HCT116 (cell line): ENCODE measurements at regions not wholly inside any gene's neighbourhood (a gene's known extent, or its start where the extent isn't known, plus 50 kb on each side); places are given as distances from the start of the nearest gene placed in this dataset.
A peak's percentile ranks its signal among the peaks of the same experiment; 100 is the strongest.

Source experiments
- ATAC-seq: fragments of 200-7000 bp; cut with Tn5 transposase; 2 replicates; pipeline ENCODE4 v1.9.1; 2020; ENCODE audit warnings: mild to moderate bottlenecking, moderate library complexity
- BruUV-seq: library from RNA; stranded (reverse); fragments of 400-500 nt; replicated peaks from 2 replicates; lab custom pipeline; 2021; lab: Mats Ljungman, UMichigan
- CTCF ChIA-PET: fragments of 300-600 bp; sonication (Branson Sonifier 250); formaldehyde crosslinking; loops from one replicate; lab custom pipeline; 2021; ENCODE audit warnings: antibody characterized with exemption; lab: Charles Lee
- POLR2A ChIA-PET: fragments of 300-600, 350-600 bp; sonication (Branson Sonifier 250); formaldehyde crosslinking; loops from one replicate; lab custom pipeline; 2021; ENCODE audit warnings: antibody characterized with exemption; lab: Charles Lee
- RAD21 ChIA-PET, 2 experiments: fragments of 300-600 bp; sonication (Branson Sonifier 250); formaldehyde crosslinking; loops; one replicate each; lab custom pipeline; 2023; ENCODE audit warnings: low total read pairs in 2 of 2; ENCODE audit not compliant: uncharacterized antibody in 2 of 2, unreplicated experiment in 2 of 2, low non-redundant PET in 1 of 2; lab: Charles Lee
- DNase-seq: peaks from one replicate; pipeline ENCODE4 v3.0.0-alpha.2; 2010; ENCODE audit warnings: low read depth, low spot score
- H2AFZ ChIP-seq: fragments of 200-600 bp; shearing (Covaris generic), sonication (generic); 2 replicates; pipeline ENCODE4 v1.6.1; 2017; ENCODE audit warnings: low read depth, mixed run types, mixed read lengths, antibody characterized with exemption, low read length; ENCODE audit not compliant: poor library complexity, severe bottlenecking
- H3K27ac ChIP-seq: 2 replicates; pipeline ENCODE4 v1.5.1; 2012; ENCODE audit warnings: low read depth, low read length
- H3K27me3 ChIP-seq: fragments of 200-600 bp; sonication (generic); 2 replicates; pipeline ENCODE4 v1.6.1; 2016; ENCODE audit warnings: mixed run types, low read length, mixed read lengths; ENCODE audit not compliant: insufficient read depth
- H3K36me3 ChIP-seq, 2 experiments: fragments of 200-500 bp in 1 of 2; fragments of 200-600 bp in 1 of 2; sonication (Bioruptor generic) in 1 of 2; sonication (generic) in 1 of 2; 2 replicates each; pipeline versions ENCODE4 v1.5.1 to v1.6.1; 2014 to 2016; ENCODE audit warnings: low read length in 2 of 2, inconsistent platforms in 1 of 2, mixed read lengths in 1 of 2, mixed run types in 1 of 2; ENCODE audit not compliant: insufficient read depth in 2 of 2, control insufficient read depth in 1 of 2
- H3K4me1 ChIP-seq, 2 experiments: fragments of 200-600 bp in 1 of 2; sonication (generic) in 1 of 2; 2 replicates each; pipeline versions ENCODE4 v1.5.1 to v1.6.1; 2012 to 2017; ENCODE audit warnings: low read length in 2 of 2, inconsistent platforms in 1 of 2, mild to moderate bottlenecking in 1 of 2, mixed read lengths in 1 of 2, mixed run types in 1 of 2, moderate library complexity in 1 of 2; ENCODE audit not compliant: insufficient read depth in 2 of 2, control insufficient read depth in 1 of 2
- H3K4me2 ChIP-seq: fragments of 200-600 bp; sonication (generic); 2 replicates; pipeline ENCODE4 v1.6.1; 2017; ENCODE audit warnings: mixed run types, low read length, mixed read lengths
- H3K4me3 ChIP-seq, 2 experiments: fragments of 200-600 bp in 1 of 2; sonication (generic) in 1 of 2; replicated peaks in 1 of 2; 2 replicates each; pipeline ENCODE4 v1.5.1; 2011 to 2016; ENCODE audit warnings: low read length in 2 of 2, control low read depth in 1 of 2, low read depth in 1 of 2, mild to moderate bottlenecking in 1 of 2, mixed read lengths in 1 of 2, mixed run types in 1 of 2
- H3K79me2 ChIP-seq: fragments of 200-600 bp; sonication (generic); 2 replicates; pipeline ENCODE4 v1.6.1; 2017; ENCODE audit warnings: mild to moderate bottlenecking, mixed run types, low read length, moderate library complexity, mixed read lengths; ENCODE audit not compliant: insufficient read depth
- H3K9ac ChIP-seq: fragments of 200-600 bp; sonication (generic); 2 replicates; pipeline ENCODE4 v1.6.1; 2016; ENCODE audit warnings: low read length, mixed read lengths
- H3K9me2 ChIP-seq: fragments of 200-600 bp; sonication (generic), shearing (Covaris generic); 2 replicates; pipeline ENCODE4 v1.6.1; 2017; ENCODE audit warnings: mixed run types, mild to moderate bottlenecking, moderate library complexity; ENCODE audit not compliant: insufficient read depth
- H3K9me3 ChIP-seq, 2 experiments: fragments of 200-500 bp in 1 of 2; fragments of 200-600 bp in 1 of 2; sonication (Bioruptor generic) in 1 of 2; sonication (generic) in 1 of 2; 2 replicates each; pipeline ENCODE4 v1.6.1; 2014 to 2017; ENCODE audit warnings: low read length in 2 of 2, mixed read lengths in 2 of 2, inconsistent platforms in 1 of 2, low read depth in 1 of 2, mild to moderate bottlenecking in 1 of 2, mixed run types in 1 of 2, moderate library complexity in 1 of 2; ENCODE audit not compliant: control insufficient read depth in 1 of 2, insufficient read depth in 1 of 2
- H4K20me1 ChIP-seq: fragments of 200-600 bp; sonication (generic), shearing (Covaris generic); 2 replicates; pipeline ENCODE4 v1.6.1; 2017; ENCODE audit warnings: mixed run types, mild to moderate bottlenecking, moderate library complexity; ENCODE audit not compliant: insufficient read depth
- EGR1 ChIP-seq: IDR thresholded peaks from 2 replicates; pipeline ENCODE4 v1.6.1; 2012; ENCODE audit warnings: low read depth
- EZH2phosphoT487 ChIP-seq: fragments of 200-600 bp; IDR thresholded peaks from 2 replicates; pipeline ENCODE4 v1.6.1; 2018; ENCODE audit warnings: antibody characterized with exemption, borderline replicate concordance
- RAD21 ChIP-seq: IDR thresholded peaks from 2 replicates; pipeline ENCODE4 v1.6.1; 2012; ENCODE audit warnings: low read depth, mild to moderate bottlenecking
- intact Hi-C: fragments of 100-400 bp; cut with micrococcal nuclease; formaldehyde crosslinking; loops from 2 replicates; pipeline ENCODE4 v1.10.0; 2022
- TF ChIP-seq, protein P1 (sequence below): IDR thresholded peaks from 2 replicates; pipeline ENCODE4 v1.6.1; 2012; ENCODE audit warnings: low read depth
- TF ChIP-seq, protein P2 (sequence below), 3 experiments: fragments of 200-600 bp in 1 of 3; sonication (generic) in 1 of 3; IDR thresholded peaks in 2 of 3; conservative IDR thresholded peaks in 1 of 3; 2 replicates each; pipeline ENCODE4 v1.5.1; 2012 to 2017; ENCODE audit warnings: low read depth in 2 of 3, low read length in 2 of 3, antibody characterized with exemption in 1 of 3, borderline replicate concordance in 1 of 3, control low read depth in 1 of 3, mild to moderate bottlenecking in 1 of 3, mixed read lengths in 1 of 3, mixed run types in 1 of 3, moderate library complexity in 1 of 3; ENCODE audit not compliant: insufficient read depth in 1 of 3
- TF ChIP-seq, protein P3 (sequence below): IDR thresholded peaks from 2 replicates; pipeline ENCODE4 v1.6.1; 2011; ENCODE audit warnings: mild to moderate bottlenecking, low read length, moderate library complexity; ENCODE audit not compliant: insufficient replicate concordance; ENCODE audit errors: extremely low read depth

DNA sequence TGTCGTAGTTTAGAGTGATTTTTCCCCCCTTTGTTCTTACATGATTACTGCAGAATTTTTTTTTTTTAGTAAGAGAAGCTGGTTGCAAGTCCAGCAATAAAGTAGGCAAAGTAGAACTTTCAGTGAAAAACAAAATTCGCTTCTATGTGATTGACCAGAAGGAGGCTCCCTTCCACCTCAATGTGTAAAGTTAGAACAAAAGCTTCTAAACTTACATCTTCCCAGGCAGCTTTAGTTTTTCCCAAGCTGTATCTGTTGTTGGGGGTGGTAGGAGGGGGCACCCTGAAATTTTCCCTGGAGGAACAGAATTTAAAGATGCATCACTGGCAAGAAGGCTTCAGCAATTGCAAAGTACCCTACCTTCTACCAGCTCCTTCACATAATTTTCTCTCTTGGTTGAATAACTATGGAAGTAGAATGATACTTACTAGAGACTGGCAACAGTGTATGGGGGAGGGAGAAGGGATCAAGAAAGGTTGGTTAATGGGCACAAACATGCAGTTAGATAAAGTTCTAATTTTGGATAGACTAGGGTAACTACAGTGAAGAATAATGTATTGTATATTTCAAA is 87.3 kb upstream of the E2F7 start:
- intact Hi-C loops = loop anchor here (1.0 kb wide), 1 partner anchor 533 kb away; no protein-coding TSS in a partner anchor
- Histone ChIP-seq H3K4me1 (no peaks in the 10 kb centered on the region), H3K27ac (no peak overlapping the region), H4K20me1 (no peaks in the 10 kb centered on the region), H3K79me2 (no peaks in the 10 kb centered on the region), H3K9me3 (no peaks in the 10 kb centered on the region), H3K4me2 (no peak overlapping the region), H3K27me3 (no peaks in the 10 kb centered on the region), H3K9ac (no peak overlapping the region), H3K9me2 (no peaks in the 10 kb centered on the region), H3K4me3 (no peak overlapping the region), H3K36me3 (no peaks in the 10 kb centered on the region), H2AFZ (no peak overlapping the region)
- DNase-seq (peak; percentile 22), ATAC-seq (peak; percentile 32; the same call in 1 of the 2 replicates)
- BruUV-seq = no TSS peak
- CTCF ChIA-PET = interaction anchor here (0.8 to 2.6 kb wide), 7 partner anchors 9 to 772 kb away, joined by 3 to 33 read pairs (median 6); no protein-coding TSS in a partner anchor
- POLR2A ChIA-PET = no interaction called here
- RAD21 ChIA-PET = interaction anchor here in 1 of 2 experiments (1.0 kb wide), 1 partner anchor 533 kb away, joined by 4 read pairs; no protein-coding TSS in a partner anchor
- peak; percentile 65 for TF ChIP-seq RAD21
- TF ChIP-seq EGR1 = no peak
- TF ChIP-seq, protein P1, sequence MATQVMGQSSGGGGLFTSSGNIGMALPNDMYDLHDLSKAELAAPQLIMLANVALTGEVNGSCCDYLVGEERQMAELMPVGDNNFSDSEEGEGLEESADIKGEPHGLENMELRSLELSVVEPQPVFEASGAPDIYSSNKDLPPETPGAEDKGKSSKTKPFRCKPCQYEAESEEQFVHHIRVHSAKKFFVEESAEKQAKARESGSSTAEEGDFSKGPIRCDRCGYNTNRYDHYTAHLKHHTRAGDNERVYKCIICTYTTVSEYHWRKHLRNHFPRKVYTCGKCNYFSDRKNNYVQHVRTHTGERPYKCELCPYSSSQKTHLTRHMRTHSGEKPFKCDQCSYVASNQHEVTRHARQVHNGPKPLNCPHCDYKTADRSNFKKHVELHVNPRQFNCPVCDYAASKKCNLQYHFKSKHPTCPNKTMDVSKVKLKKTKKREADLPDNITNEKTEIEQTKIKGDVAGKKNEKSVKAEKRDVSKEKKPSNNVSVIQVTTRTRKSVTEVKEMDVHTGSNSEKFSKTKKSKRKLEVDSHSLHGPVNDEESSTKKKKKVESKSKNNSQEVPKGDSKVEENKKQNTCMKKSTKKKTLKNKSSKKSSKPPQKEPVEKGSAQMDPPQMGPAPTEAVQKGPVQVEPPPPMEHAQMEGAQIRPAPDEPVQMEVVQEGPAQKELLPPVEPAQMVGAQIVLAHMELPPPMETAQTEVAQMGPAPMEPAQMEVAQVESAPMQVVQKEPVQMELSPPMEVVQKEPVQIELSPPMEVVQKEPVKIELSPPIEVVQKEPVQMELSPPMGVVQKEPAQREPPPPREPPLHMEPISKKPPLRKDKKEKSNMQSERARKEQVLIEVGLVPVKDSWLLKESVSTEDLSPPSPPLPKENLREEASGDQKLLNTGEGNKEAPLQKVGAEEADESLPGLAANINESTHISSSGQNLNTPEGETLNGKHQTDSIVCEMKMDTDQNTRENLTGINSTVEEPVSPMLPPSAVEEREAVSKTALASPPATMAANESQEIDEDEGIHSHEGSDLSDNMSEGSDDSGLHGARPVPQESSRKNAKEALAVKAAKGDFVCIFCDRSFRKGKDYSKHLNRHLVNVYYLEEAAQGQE = no peak
- TF ChIP-seq, protein P2, sequence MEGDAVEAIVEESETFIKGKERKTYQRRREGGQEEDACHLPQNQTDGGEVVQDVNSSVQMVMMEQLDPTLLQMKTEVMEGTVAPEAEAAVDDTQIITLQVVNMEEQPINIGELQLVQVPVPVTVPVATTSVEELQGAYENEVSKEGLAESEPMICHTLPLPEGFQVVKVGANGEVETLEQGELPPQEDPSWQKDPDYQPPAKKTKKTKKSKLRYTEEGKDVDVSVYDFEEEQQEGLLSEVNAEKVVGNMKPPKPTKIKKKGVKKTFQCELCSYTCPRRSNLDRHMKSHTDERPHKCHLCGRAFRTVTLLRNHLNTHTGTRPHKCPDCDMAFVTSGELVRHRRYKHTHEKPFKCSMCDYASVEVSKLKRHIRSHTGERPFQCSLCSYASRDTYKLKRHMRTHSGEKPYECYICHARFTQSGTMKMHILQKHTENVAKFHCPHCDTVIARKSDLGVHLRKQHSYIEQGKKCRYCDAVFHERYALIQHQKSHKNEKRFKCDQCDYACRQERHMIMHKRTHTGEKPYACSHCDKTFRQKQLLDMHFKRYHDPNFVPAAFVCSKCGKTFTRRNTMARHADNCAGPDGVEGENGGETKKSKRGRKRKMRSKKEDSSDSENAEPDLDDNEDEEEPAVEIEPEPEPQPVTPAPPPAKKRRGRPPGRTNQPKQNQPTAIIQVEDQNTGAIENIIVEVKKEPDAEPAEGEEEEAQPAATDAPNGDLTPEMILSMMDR (IDR thresholded peaks at IDR 0.05 in 2 of 3, conservative IDR thresholded peaks at IDR 0.05 in 1 of 3; ENCODE audit: borderline replicate concordance in 1 of 3, insufficient read depth in 1 of 3, low read depth in 2 of 3, low read length in 2 of 3) = peak; percentile 50 to 58 (median 51); a peak in 5 of 6 replicates
- TF ChIP-seq, protein P3, sequence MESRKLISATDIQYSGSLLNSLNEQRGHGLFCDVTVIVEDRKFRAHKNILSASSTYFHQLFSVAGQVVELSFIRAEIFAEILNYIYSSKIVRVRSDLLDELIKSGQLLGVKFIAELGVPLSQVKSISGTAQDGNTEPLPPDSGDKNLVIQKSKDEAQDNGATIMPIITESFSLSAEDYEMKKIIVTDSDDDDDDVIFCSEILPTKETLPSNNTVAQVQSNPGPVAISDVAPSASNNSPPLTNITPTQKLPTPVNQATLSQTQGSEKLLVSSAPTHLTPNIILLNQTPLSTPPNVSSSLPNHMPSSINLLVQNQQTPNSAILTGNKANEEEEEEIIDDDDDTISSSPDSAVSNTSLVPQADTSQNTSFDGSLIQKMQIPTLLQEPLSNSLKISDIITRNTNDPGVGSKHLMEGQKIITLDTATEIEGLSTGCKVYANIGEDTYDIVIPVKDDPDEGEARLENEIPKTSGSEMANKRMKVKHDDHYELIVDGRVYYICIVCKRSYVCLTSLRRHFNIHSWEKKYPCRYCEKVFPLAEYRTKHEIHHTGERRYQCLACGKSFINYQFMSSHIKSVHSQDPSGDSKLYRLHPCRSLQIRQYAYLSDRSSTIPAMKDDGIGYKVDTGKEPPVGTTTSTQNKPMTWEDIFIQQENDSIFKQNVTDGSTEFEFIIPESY = no peak
- TF ChIP-seq EZH2phosphoT487 = no peak
